NCI-H82 (cell line): ENCODE measurements at regions not wholly inside any gene's neighbourhood (a gene's known extent, or its start where the extent isn't known, plus 50 kb on each side); places are given as distances from the start of the nearest gene placed in this dataset.

ENCODE experiments used
- DNase-seq: peaks from one replicate; lab custom pipeline; 2025; lab: John Stamatoyannopoulos, UW

DNA sequence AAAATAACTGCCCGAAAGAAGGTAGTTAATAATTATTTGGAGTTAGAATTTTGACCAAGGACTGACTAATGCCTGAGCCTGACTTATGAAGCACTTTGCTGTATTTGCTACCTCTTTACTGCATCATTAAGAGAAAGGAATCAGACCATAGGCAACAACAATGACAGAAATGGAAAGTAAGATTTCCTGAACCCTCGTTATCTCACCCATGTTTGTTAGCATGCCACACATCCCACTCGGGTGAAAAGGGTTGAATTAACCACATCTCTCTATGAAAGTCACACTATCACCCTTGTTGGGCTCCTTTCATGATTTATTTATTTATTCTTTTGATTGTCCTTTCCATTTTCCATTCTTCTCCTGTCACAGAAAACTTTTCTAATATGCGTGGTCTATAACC lies 59.6 kb downstream of the OLIG3 start:
- no peak for DNase-seq

DNA sequence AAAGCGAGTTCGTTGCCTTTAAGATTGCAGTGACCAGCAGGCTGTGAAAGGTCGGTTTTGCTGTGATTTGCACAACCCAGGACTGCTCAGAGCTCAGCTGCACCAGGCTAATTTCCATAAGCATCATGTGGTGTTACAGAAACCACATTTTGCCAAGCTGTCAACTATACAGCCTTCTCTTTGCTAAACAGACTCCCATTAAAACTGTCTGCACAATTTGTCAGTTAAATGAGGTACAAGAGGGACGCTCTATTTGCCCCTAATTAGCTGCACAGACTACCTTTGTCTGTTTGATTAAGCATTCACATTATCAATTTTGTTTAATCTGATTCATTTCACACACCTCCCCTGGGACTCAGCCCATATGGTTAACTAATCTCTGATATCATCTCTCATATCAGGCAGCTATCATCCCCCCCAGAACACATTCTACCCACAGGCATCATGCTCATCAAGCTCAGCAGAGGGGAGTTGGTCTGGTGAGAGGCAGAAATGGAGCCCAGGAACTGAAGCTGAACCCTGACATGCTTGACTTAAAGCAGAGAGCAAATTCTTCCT lies 62.1 kb downstream of the OLIG3 start:
- DNase-seq = peak; percentile 50

- no peak for DNase-seq
Measured at GRCh38 chr6:137430954-137431353, 63.2 kb downstream of the OLIG3 start.

- peak; percentile 15 for DNase-seq
Measured at GRCh38 chr6:137427656-137428290, 66.4 kb downstream of the OLIG3 start.

DNA sequence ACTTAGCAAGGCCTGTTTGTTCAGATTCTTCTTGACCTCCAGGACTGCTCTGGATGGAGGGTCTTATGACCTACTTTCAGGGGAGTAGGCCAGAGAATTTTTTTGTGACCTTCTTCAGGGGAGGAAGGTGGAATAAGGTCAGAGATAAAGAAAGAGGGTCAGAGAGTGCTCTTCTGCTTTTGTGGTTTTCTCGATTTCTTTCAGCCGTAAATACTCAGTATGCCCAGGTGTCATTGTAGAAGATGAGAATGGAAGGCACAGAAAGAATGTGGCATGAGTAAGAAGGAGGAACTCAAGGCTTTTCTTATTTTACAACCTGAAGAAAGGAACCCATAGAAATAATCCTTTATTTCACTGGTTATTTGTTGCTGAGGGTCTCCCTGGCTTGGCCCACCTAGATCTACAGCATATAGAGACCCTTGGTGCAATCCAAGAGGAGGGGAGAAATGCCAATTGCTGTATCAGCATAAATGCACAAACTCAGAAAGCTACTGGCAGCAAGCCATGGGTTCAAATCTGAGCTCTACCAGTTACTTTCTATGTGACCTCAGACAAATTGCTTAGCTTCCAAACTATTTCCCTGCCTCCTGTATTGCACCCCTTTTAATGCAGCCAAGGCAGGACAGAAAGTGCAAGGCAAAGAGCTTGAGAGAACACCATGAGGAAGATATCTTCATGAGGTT lies 68.0 kb downstream of the OLIG3 start:
- DNase-seq = no peak

DNA sequence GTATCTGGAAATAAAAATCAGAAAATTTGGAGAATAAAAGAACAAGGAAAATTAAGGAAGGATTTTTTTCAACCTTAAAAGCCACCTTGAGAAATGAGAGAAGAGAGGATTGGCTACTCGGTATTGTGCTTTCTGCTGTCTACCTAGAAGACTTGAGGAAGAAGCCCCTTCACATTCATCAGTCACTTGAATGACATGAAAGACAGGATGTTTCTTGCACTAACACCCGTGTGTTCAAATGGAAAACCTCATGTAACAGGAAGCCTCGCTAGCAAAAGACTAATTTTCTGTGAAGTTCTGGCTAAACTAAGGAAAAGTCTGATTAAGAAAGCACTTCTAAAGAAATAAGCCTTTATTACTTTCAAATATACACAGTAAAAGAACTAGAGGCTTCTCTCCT lies 69.9 kb downstream of the OLIG3 start:
- DNase-seq = no peak

GRCh38 chr6:137423451-137424168 lies 70.6 kb downstream of the OLIG3 start:
- peak; percentile 92 for DNase-seq

DNA sequence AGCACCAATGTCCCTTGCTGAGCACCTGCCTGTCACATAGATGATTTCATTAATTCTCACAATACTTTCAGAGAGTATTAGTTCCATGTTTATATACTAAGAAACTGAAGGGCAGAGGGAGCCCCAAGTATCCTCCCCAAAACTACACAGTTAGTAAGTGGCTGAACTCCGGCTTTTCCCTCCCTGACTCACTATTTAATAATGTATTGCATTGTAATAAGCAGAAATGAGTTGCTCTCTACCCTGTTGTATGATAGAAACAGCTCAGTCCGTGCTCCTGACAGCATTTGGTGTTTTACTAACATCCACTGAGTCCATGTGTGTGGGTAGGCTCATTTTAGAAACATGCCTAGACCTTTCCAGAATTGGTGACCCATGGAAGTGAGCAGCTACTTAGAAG lies 76.8 kb downstream of the OLIG3 start:
- DNase-seq = no peak

DNA sequence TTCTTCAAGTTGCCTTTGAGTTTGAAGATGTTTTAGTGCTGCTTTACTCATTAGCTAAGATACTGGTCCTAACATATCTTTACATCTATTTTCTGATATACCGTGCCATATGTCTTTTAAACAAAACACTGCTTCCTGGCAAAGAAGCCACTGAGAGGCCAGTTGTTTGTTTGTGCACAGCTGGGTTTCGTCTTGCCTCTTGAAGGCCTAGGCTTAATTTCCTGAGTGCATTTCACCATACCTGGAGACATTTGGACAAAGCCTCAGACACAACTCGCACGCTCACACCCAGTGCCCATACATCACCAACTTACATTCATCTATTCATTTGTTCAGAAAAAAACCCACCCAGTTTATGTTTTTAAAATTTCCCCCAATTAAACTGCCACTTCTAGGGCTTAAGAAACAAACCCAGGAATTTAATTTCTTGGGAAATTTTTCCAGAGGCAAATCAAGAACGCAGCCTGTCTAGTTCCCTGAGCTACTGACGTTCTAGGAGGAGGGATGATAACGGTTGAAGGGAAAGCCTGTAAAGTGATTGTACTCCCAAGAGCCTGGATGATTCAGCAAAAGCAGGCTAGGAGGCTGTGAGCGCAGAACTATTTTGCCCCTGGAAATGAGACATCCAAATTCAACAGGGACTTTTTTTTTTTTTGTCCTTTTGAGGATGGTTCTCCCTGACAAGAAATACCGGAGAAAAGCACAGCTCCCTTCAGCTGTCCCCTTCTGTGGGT lies 77.7 kb downstream of the OLIG3 start:
- DNase-seq = no peak

- DNase-seq = no peak
Measured at GRCh38 chr6:137415834-137416190, 78.4 kb downstream of the OLIG3 start.

DNA sequence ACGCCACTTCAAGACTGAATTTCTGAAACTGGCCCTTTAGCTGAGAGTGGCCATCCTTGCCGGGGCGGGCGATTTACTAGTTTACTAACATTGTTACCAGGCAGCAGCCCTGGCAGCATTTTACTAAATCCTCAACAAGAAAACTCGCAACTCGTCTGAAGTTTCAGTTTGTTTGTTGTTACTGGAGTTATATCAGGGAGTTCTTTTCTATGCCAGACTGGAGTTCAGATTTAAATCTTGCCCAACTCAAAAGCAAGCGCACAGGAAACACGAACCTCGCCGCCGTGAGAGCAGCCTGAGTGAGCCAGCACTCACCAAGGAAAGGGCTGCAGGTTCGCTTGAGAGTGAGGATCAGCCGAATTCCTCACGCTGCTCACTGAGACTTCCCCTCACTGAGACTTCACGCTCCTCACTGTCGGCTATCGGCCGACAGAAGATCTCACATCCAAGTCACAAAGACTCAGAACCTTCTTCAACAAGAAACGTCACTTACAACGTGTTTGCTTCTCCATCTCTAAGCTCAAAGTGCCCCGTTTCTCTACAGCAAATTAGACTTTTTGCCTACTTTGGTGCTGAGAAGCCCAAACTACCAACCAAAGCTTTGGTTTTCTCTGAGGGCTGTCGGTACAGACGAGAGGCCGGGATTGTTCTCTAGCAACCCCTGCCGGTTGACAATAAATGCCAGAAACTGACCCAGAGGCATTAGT lies 78.9 kb downstream of the OLIG3 start:
- peak; percentile 64 for DNase-seq

GRCh38 chr6:137414599-137414998 lies 79.6 kb downstream of the OLIG3 start:
- no peak for DNase-seq

- DNase-seq = no peak
Measured at GRCh38 chr6:137413482-137413881, 80.7 kb downstream of the OLIG3 start.

DNA sequence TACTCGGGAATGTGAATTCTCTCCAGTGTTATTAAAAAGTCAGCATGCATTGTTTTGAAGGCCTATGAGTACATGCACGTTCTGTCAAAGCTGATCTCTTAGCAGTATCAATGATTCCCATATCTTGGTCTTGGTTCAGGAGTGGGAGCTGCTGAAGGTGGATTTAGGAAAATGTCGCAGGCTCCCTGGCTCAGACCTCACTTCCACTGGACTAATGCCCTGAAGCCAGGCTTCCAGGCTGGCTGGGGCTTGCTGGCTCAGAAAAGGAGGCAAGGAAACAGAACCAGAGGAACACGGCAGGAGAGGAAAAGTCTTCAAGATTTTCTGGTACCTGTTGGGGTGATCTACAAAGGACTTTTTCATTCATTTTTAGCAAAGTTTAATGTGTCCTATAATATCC lies 81.6 kb downstream of the OLIG3 start:
- no peak for DNase-seq

- no peak for DNase-seq
Measured at GRCh38 chr6:137409266-137409777, 84.9 kb downstream of the OLIG3 start.

GRCh38 chr6:137407816-137408215 lies 86.4 kb downstream of the OLIG3 start:
- DNase-seq = no peak

- no peak for DNase-seq
Measured at GRCh38 chr6:137405806-137406205, 88.4 kb downstream of the OLIG3 start.

GRCh38 chr6:137403855-137404254 lies 90.3 kb downstream of the OLIG3 start:
- no peak for DNase-seq

GRCh38 chr6:137403443-137403842 lies 90.8 kb downstream of the OLIG3 start:
- no peak for DNase-seq

DNA sequence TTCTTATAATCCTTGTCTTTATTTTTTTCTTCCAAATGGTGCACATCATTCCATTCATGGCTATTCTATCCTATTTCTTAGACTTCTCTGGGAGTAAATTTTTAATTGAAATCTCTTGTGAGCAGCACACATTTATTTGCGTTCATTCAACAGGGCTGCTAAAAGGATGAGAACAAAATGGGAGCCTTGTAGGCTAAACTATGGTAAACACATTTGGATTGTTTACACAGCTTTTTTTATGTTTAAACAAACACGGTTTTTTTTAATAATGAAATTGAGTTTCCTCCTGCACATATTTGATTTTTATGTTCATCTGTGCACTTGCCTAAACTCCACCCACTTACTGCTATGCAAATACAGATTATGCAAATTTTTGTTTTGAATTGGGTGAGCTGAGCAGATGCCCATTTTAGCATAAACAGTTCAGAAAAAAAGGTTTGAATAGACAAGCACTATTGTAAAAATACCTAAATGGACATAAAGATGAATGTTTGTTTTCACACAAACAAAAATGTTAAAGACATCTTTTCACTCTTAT lies 92.0 kb downstream of the OLIG3 start:
- DNase-seq = peak; percentile 49

GRCh38 chr6:137401088-137401487 lies 93.1 kb downstream of the OLIG3 start:
- DNase-seq = no peak
